ENCODE measurements at regions not wholly inside any gene's neighbourhood (a gene's known extent, or its start where the extent isn't known, plus 50 kb on each side); places are given as distances from the start of the nearest gene placed in this dataset.
A peak's percentile ranks its signal among the peaks of the same experiment; 100 is the strongest.
"Not testable (repeated sequence)": the region's sequence is repeated elsewhere in the genome, so short reads cannot be mapped to it uniquely, and the experiment has no call there.

DNA sequence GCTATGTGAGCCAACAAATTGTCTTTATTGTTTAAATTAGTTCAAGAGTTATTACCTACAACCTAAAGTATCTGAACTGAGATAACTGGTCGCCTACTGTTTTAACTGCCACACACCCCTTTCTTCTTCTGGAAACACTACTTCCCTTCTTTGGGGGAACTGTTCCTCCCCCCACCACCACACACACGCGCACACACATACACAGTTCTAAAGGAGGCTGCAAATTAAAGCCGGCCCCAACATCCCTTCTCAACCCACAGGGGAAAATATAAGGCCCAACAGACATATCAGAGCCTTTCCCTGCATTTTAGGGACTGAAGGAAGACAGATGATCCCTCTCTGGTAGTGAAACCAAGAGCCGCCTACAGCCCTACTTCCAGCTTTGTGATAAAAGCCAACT is 348.0 kb upstream of the JARID2 start:
- Histone ChIP-seq H3K9me3 (ENCODE audit: control extremely low read depth in 1 of 5, control insufficient read depth in 4 of 5, insufficient read depth in 2 of 5, low read depth in 1 of 5, low read length in 4 of 5) (peaks cover 0 to 11% (median 0%) of the 10 kb centered on the region in 5 experiments), H3K4me1 (ENCODE audit: control extremely low read depth in 1 of 4, control insufficient read depth in 4 of 4, insufficient read depth in 4 of 4, low read length in 3 of 4) (peaks cover 2 to 21% (median 14%) of the 10 kb centered on the region in 4 experiments), H3K4me3 (ENCODE audit: control insufficient read depth in 1 of 7, extremely low read depth in 1 of 7, insufficient read depth in 4 of 7, low read depth in 2 of 7, low read length in 6 of 7) (no peak overlapping the region), H3K36me3 (ENCODE audit: control insufficient read depth in 4 of 4, insufficient read depth in 4 of 4, low read length in 3 of 4) (no peaks in the 10 kb centered on the region), H3K27me3 (replicated peaks in 2 of 5; ENCODE audit: control insufficient read depth in 4 of 5, insufficient read depth in 5 of 5, low read length in 4 of 5) (no peaks in the 10 kb centered on the region), H3K27ac (ENCODE audit: insufficient read depth in 1 of 2, low read depth in 1 of 2, low read length in 2 of 2, poor library complexity in 1 of 2, severe bottlenecking in 2 of 2) (no peak overlapping the region)
- peak; percentile 16 to 85 (median 77) for DNase-seq
- 19% methylated on average over 2 of the region's 5 CpGs for WGBS (ENCODE audit: insufficient coverage)
- CTCF ChIA-PET: interaction anchor here (0.6 kb wide), 1 partner anchor 76 kb away, joined by 3 read pairs; no protein-coding TSS in a partner anchor
- POLR2A ChIA-PET: no interaction called here

DNA sequence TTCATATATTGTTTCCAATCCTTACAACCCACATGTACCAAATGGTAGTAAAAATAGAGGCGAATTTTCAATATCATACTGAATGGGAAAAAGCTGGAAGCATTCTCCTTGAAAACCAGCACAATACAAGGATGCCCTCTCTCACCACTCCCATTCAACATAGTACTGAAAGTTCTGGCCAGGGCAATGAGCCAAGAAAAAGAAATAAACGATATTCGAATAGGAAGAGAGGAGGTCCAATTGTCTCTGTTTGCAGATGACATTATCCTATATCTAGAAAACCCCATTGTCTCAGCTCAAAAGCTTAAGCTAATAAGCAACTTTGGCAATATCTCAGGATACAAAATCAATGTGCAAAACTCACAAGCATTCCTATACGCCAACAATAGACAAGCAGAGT is 346.4 kb upstream of the JARID2 start:
- POLR2A ChIA-PET; DNase-seq; H3K4me3 ChIP-seq (ENCODE audit: control insufficient read depth in 1 of 7, extremely low read depth in 1 of 7, insufficient read depth in 4 of 7, low read depth in 2 of 7, low read length in 6 of 7); H3K27me3 ChIP-seq (replicated peaks in 2 of 5; ENCODE audit: control insufficient read depth in 4 of 5, insufficient read depth in 5 of 5, low read length in 4 of 5); H3K27ac ChIP-seq (ENCODE audit: insufficient read depth in 1 of 2, low read depth in 1 of 2, low read length in 2 of 2, poor library complexity in 1 of 2, severe bottlenecking in 2 of 2); H3K9me3 ChIP-seq (ENCODE audit: control extremely low read depth in 1 of 5, control insufficient read depth in 4 of 5, insufficient read depth in 2 of 5, low read depth in 1 of 5, low read length in 4 of 5); H3K36me3 ChIP-seq (ENCODE audit: control insufficient read depth in 4 of 4, insufficient read depth in 4 of 4, low read length in 3 of 4): not testable (repeated sequence)
- H3K4me1 ChIP-seq (ENCODE audit: control extremely low read depth in 1 of 4, control insufficient read depth in 4 of 4, insufficient read depth in 4 of 4, low read length in 3 of 4): peaks cover 9 to 34% (median 28%) of the 10 kb centered on the region in 4 experiments
- no CpG with 5 or more reads among the region's 4 CpGs for WGBS (ENCODE audit: insufficient coverage)
- CTCF ChIA-PET: interaction anchor here (1.1 kb wide), 1 partner anchor 14 kb away, joined by 3 read pairs; no protein-coding TSS in a partner anchor

DNA sequence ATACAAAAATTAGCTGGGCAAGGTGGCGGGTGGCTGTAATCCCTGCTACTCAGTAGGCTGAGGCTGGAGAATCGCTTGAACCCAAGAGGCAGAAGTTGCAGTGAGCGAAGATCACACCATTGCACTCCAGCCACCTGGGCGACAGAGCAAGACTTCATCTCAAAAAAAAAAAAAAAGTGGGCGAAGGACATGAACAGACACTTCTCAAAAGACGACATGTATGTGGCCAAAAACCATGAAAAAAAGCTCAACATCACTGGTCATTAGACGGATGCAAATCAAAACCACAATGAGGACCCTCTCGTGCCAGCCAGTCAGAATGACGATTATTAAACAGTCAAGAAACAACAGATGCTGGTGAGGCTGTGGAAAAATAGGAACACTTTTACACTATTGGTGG is 344.9 kb upstream of the JARID2 start:
- no peaks in the 10 kb centered on the region for H3K36me3 ChIP-seq (ENCODE audit: control insufficient read depth in 4 of 4, insufficient read depth in 4 of 4, low read length in 3 of 4)
- peaks cover 9 to 34% (median 28%) of the 10 kb centered on the region in 4 experiments for H3K4me1 ChIP-seq (ENCODE audit: control extremely low read depth in 1 of 4, control insufficient read depth in 4 of 4, insufficient read depth in 4 of 4, low read length in 3 of 4)
- no peak overlapping the region for H3K27ac ChIP-seq (ENCODE audit: insufficient read depth in 1 of 2, low read depth in 1 of 2, low read length in 2 of 2, poor library complexity in 1 of 2, severe bottlenecking in 2 of 2)
- H3K9me3 ChIP-seq (ENCODE audit: control extremely low read depth in 1 of 5, control insufficient read depth in 4 of 5, insufficient read depth in 2 of 5, low read depth in 1 of 5, low read length in 4 of 5): peaks cover 0 to 2% (median 0%) of the 10 kb centered on the region in 5 experiments
- POLR2A ChIA-PET: no interaction called here
- H3K4me3 ChIP-seq (ENCODE audit: control insufficient read depth in 1 of 7, extremely low read depth in 1 of 7, insufficient read depth in 4 of 7, low read depth in 2 of 7, low read length in 6 of 7): no peak overlapping the region
- no peak for DNase-seq
- CTCF ChIA-PET: interaction anchor here (1.1 kb wide), 1 partner anchor 21 kb away, joined by 4 read pairs; no protein-coding TSS in a partner anchor
- WGBS (ENCODE audit: insufficient coverage): 96% methylated on average over 8 of the region's 9 CpGs
- H3K27me3 ChIP-seq (replicated peaks in 2 of 5; ENCODE audit: control insufficient read depth in 4 of 5, insufficient read depth in 5 of 5, low read length in 4 of 5): no peaks in the 10 kb centered on the region

DNA sequence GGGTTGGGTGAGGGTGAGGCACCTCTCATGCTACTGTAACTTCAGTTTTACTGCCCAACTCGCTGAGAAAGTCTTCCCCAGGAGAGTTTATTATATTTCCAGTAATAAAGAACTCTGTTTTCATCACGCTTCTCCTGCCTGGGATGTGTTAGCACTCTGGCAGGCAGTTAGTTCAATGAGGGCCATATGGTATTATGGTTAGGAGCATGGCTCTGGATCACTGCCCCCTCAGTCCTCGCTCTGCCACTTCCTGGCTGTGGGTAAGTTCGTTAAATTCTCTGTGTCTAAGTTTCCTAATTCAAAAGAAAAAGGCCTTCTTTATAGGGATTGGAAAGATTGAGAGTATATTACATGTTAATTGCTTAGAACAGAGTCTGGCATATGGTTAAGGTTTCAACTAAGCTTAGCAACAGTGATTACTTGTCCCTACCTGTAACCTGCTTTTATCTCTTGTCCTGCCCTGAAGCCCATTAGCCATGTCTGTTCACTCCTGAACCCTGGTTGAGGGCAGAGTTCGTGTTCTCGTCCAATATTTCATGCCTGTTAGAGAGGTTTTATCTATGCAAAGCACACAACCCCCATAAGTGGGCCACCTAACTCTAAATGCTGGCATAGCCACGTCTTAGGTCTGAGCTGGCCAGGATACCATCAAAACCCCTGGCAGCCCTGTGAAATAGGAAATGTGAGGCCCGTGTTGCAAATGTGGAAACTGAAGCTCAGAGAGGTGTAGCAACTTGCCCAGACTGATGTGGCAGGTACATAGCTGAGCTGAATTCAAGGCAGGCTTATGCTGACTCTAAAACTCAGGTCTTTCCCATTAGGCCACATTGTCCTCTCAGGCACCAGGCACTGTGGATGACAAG is 342.5 kb upstream of the JARID2 start:
- H3K9me3 ChIP-seq (ENCODE audit: control extremely low read depth in 1 of 5, control insufficient read depth in 4 of 5, insufficient read depth in 2 of 5, low read depth in 1 of 5, low read length in 4 of 5): peaks cover 0 to 2% (median 0%) of the 10 kb centered on the region in 5 experiments
- no peaks in the 10 kb centered on the region for H3K27me3 ChIP-seq (replicated peaks in 2 of 5; ENCODE audit: control insufficient read depth in 4 of 5, insufficient read depth in 5 of 5, low read length in 4 of 5)
- ChIA-PET POLR2A (no interaction called here), CTCF (interaction anchor here (0.9 to 1.3 kb wide), 3 partner anchors 9 to 163 kb away, joined by 3 to 4 read pairs (median 3); no protein-coding TSS in a partner anchor)
- DNase-seq: peak in 2 of 3 donors; percentile 61 to 68
- peak overlapping the region in 1 of 2 experiments; percentile 30 for H3K27ac ChIP-seq (ENCODE audit: insufficient read depth in 1 of 2, low read depth in 1 of 2, low read length in 2 of 2, poor library complexity in 1 of 2, severe bottlenecking in 2 of 2)
- 26% methylated on average over 5 of the region's 8 CpGs for WGBS (ENCODE audit: insufficient coverage)
- no peaks in the 10 kb centered on the region for H3K36me3 ChIP-seq (ENCODE audit: control insufficient read depth in 4 of 4, insufficient read depth in 4 of 4, low read length in 3 of 4)
- no peak overlapping the region for H3K4me3 ChIP-seq (ENCODE audit: control insufficient read depth in 1 of 7, extremely low read depth in 1 of 7, insufficient read depth in 4 of 7, low read depth in 2 of 7, low read length in 6 of 7)
- peaks cover 7 to 18% (median 16%) of the 10 kb centered on the region in 4 experiments for H3K4me1 ChIP-seq (ENCODE audit: control extremely low read depth in 1 of 4, control insufficient read depth in 4 of 4, insufficient read depth in 4 of 4, low read length in 3 of 4)

DNA sequence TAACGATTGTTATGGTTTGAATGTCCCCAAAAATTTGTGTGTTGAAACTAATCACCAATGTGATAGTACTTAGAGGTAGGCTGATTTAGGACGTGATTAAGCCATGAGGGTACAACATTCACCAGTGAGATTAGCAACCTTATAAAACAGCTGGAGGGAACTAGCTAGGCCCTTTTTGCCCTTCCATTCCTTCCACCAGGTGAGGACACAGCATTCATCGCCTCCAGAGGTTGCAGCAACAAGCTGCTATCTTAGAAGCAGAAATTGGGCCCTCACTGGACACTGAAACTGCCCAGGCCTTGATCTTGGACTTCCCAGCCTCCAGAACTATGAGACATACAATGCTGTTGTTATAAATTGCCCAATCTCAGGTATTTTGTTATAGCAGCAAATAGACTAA is 340.7 kb upstream of the JARID2 start:
- DNase-seq: no peak
- POLR2A ChIA-PET: no interaction called here
- CTCF ChIA-PET: interaction anchor here (0.6 to 1.0 kb wide), 2 partner anchors 13 to 72 kb away, joined by 4 read pairs; no protein-coding TSS in a partner anchor
- Histone ChIP-seq H3K27ac (ENCODE audit: insufficient read depth in 1 of 2, low read depth in 1 of 2, low read length in 2 of 2, poor library complexity in 1 of 2, severe bottlenecking in 2 of 2) (no peak overlapping the region), H3K27me3 (replicated peaks in 2 of 5; ENCODE audit: control insufficient read depth in 4 of 5, insufficient read depth in 5 of 5, low read length in 4 of 5) (no peaks in the 10 kb centered on the region), H3K9me3 (ENCODE audit: control extremely low read depth in 1 of 5, control insufficient read depth in 4 of 5, insufficient read depth in 2 of 5, low read depth in 1 of 5, low read length in 4 of 5) (peaks cover 0 to 2% (median 0%) of the 10 kb centered on the region in 5 experiments), H3K4me1 (ENCODE audit: control extremely low read depth in 1 of 4, control insufficient read depth in 4 of 4, insufficient read depth in 4 of 4, low read length in 3 of 4) (peaks cover 13 to 21% (median 17%) of the 10 kb centered on the region in 4 experiments), H3K4me3 (ENCODE audit: control insufficient read depth in 1 of 7, extremely low read depth in 1 of 7, insufficient read depth in 4 of 7, low read depth in 2 of 7, low read length in 6 of 7) (no peak overlapping the region), H3K36me3 (ENCODE audit: control insufficient read depth in 4 of 4, insufficient read depth in 4 of 4, low read length in 3 of 4) (no peaks in the 10 kb centered on the region)
- 86% methylated on average over 1 of the region's 3 CpGs for WGBS (ENCODE audit: insufficient coverage)

DNA sequence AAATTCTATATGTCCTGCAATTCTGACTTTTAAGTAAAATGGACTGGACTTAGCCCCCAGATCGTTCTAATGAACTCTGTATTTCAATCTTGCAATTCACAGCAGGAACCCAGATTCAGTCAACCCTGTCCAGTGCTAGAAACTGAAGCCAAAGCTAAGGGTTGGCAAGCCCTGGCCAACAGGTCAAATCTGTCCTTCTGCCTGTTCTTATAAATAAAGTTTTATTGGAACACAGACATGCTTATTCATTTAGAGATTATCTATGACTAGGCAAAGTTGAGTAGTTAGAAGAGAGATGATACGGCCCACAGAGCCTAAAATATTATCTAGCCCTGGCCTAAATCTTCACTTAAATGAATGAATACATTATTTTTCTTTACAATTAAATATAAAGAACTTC is 339.2 kb upstream of the JARID2 start:
- CTCF ChIA-PET: interaction anchor here (0.6 to 1.1 kb wide), 2 partner anchors 12 to 66 kb away, joined by 3 read pairs; no protein-coding TSS in a partner anchor
- peaks cover 17 to 35% (median 31%) of the 10 kb centered on the region in 4 experiments for H3K4me1 ChIP-seq (ENCODE audit: control extremely low read depth in 1 of 4, control insufficient read depth in 4 of 4, insufficient read depth in 4 of 4, low read length in 3 of 4)
- H3K27me3 ChIP-seq (replicated peaks in 2 of 5; ENCODE audit: control insufficient read depth in 4 of 5, insufficient read depth in 5 of 5, low read length in 4 of 5): no peaks in the 10 kb centered on the region
- POLR2A ChIA-PET: no interaction called here
- no peak overlapping the region for H3K27ac ChIP-seq (ENCODE audit: insufficient read depth in 1 of 2, low read depth in 1 of 2, low read length in 2 of 2, poor library complexity in 1 of 2, severe bottlenecking in 2 of 2)
- WGBS (ENCODE audit: insufficient coverage): 100% methylated on average over 1 of the region's 2 CpGs
- H3K4me3 ChIP-seq (ENCODE audit: control insufficient read depth in 1 of 7, extremely low read depth in 1 of 7, insufficient read depth in 4 of 7, low read depth in 2 of 7, low read length in 6 of 7): no peak overlapping the region
- no peak for DNase-seq
- H3K9me3 ChIP-seq (ENCODE audit: control extremely low read depth in 1 of 5, control insufficient read depth in 4 of 5, insufficient read depth in 2 of 5, low read depth in 1 of 5, low read length in 4 of 5): peaks cover 0 to 2% (median 0%) of the 10 kb centered on the region in 5 experiments
- H3K36me3 ChIP-seq (ENCODE audit: control insufficient read depth in 4 of 4, insufficient read depth in 4 of 4, low read length in 3 of 4): no peaks in the 10 kb centered on the region

All from common myeloid progenitor, CD34-positive (primary cell).